Epidermal melanocyte (primary cell): ENCODE measurements at regions not wholly inside any gene's neighbourhood (a gene's known extent, or its start where the extent isn't known, plus 50 kb on each side); places are given as distances from the start of the nearest gene placed in this dataset.
A peak's percentile ranks its signal among the peaks of the same experiment; 100 is the strongest.
"Not testable (repeated sequence)": the region's sequence is repeated elsewhere in the genome, so short reads cannot be mapped to it uniquely, and the experiment has no call there.

Experiments used
- DNase-seq: peaks from one replicate; pipeline ENCODE4 v3.0.0; 2011; ENCODE audit warnings: low spot score; ENCODE audit not compliant: insufficient read length

DNA sequence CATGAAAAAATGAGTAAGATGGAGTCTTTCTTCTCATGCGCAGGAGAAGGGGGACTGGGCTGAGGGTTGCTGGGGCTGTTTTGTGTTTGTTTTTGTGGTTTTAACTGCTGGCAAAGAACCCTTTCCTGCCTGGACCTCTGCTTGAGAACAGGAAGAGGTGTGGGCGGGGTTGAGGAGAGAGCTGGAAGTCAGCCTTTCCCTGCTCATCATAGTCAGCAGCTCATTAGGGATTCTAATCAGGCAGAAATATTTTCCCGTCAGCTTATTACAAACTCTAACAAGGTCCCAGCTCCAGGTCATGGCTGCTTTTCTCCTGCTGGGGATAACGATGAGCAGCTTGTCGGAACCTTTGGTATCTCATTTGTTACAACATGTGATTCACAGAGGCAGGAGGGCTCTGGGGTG is 185.0 kb upstream of the NRXN3 start:
- no peak for DNase-seq

DNA sequence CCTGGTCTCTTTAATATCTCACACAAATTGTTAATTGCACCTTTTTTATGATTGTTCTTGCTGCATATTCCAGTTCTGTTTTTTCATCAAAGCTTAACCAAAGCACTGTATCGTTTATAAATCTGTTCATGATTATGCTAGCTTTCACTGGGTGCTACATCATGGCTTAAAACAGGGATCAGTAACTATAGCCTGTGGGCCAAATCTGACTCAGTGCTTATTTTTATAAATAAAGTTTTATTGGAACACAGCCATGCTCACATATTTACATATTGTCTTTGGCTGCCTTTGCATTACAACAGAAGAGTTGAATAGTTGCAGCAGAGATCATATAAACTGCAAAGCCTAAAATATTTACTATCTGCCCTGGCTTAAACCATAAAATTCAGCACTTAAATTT is 183.4 kb upstream of the NRXN3 start:
- no peak for DNase-seq

DNA sequence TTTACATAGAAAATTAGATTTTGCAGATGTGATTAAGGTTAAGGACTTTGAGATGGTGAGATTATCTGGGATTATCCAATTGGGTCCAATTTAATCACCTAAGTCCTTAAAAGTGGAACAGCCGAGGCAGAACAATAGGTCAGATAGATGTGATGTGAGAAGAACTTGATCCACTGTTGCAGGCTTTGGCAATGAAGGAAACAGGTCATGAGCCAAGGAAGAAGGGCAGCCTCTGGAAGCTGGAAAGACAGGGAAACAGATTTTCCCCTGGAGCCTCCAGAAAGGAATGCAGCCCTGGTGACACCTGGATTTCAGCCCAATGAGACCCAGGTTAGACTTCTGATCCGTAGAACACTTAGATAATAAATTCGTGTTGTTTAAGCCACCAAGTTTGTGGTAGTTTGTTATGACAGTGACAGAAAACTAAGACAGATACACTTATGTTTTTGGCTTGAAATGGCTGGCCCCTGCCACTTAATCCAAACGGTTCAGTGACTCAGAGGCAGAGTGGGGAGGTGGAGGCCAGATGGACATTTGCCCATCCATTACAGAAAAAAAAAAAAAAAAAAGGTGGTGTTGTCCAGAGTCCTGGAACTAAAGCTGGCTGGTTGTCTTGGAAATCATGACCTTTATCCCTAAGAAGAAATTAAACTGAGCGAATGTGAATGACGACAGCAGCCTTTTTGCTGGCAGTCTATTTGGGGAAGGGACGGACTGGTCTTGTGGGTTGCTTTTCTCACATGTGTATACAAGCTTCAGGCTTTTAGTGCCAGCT is 181.9 kb upstream of the NRXN3 start:
- no peak for DNase-seq

DNA sequence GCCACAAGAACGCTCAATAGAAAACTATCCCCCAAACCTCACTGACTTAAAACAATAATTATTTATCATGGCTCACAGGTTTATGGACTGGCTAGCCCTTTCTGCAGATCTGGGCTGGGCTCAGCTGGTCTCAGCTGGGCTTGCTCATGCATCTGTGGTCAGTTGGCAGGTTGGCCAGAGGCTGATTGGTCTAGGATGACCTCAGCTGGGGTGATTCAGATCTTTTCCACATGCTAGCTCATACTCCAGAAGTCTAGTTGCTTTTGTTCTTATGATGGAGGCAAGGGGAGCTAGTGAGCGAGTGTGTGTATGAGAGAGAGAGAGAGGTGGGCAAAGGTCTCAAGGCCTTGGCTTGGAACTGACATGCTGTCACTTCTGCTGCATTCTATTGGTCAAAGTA is 181.2 kb upstream of the NRXN3 start:
- DNase-seq: no peak

DNA sequence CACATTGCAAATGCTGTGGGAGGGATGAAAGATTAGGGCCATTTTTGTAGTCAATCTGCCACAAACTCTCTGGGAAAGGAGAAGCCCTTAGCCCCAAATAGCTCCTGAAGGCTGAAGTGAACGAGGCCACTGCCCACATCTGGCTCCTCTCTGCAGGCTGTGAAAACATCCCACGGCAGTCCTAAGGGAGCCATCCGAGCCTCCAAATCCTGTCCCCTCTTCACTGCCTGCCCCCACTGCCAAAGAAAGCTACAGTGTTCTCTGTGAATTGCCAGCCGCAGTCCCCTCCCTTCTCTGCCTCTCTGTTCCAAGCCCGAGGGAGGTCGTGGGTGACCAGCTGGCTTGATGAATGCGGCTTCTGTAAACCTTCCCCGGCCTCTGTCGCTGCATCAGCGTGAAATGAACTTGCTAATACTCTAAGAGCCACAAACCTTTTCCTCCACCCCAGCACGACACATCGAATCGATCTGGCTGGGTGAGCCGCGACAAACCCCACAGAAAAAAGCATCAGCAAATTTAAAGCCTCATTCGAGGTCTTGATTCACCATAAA is 180.7 kb upstream of the NRXN3 start:
- peak; percentile 38 for DNase-seq

DNA sequence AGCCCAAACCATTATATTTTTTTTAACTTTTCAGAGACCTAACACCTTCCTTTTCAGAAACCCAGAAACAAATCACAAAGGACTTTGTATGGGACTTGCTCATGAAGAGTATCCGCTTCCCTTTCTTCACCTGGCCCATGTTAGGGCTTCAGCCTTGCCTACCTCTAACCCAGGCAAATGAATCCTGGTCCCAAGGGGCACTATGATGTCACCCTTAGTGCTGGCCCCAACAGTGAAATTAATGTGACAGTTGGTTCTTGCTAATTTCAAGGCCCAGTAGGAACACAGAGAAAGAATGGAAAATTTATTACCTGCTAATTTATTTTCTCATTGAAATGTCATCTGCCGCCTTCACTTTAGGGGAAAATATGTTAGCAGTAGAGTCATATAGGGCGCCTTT is 179.8 kb upstream of the NRXN3 start:
- no peak for DNase-seq

DNA sequence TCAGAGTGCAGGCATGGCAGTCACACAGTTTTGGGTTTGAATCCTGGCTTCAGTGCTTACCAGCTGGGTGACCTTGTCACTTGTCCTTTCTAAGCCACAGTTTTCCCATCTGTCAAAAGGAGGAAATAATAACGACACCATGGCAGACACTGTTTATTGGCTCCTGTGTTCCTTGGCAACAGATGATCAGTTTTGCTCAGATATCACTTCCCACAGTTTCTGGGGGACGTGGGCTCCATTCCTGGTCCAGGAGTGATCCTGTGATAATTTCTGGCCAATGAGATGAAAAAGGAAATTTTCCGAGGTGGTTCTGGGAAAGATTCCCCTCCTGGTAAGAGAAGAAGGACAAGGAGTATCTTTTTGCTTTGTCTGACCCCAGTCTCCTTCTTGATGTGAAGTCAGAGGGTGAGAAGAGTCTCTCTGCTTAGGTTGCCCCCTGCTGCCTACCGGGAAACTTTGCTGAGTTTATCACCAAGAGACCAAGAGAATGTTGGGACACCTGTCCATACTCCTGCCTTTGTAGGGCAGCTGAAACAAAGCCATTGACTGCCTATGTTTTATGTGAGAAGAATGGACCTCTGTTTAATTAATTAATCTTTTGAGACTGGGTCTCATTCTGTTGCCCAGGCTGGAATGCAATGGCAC is 178.9 kb upstream of the NRXN3 start:
- DNase-seq: no peak

DNA sequence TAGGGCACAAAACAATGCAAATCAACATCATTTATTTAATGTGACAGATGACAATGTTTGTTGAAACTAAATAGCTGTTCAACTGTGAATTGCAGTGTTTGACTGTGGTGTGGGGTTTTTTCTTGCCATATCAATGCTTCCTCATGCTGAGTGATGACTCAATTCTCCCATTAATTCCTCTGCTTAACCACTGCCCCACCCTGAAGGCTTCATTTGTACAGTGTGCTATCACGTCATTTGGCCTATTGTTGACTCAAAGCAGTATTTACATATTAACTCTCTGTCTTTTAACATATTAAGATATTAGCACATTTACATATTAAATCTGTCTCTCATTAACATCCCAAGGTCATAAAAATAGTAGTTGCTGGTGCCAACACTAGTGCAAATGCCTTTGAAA is 164.8 kb upstream of the NRXN3 start:
- DNase-seq: no peak

DNA sequence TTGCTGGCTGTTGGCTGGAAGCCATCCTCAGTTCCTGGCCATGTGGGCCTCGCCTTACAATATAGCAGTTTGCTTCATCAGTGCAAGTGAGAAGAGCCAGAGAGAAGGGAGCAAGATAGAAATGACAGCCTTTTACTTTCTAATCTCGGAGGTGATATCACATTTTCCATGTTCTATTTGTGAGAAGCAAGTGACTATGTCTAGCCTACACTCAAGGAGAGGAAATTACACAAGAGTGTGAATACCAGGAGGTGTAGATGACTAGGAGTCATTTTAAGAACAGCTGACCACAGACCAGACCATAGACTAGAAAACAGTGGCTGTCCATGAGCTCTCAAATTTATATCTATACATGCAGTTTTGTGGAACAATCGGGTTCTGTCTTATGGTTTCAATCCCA is 163.0 kb upstream of the NRXN3 start:
- DNase-seq: no peak

DNA sequence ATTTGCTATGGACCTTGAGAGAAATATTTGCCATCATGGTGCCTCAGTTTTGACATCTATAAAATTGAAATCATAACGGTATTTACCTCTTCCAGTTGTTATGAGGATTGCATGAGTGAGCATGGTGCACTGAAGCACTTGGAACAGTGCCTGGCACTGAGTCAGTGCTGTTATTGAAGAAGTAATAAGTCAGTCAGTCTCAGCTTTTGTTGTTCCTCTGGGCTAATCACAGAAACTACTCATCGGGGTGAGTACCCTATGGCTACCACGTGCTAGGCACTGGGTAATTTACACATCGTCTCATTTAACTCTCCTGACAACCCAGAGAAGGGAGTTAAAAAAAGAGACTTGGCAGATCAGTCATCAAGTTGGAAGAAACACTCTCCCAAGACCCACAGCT is 159.5 kb upstream of the NRXN3 start:
- no peak for DNase-seq

DNA sequence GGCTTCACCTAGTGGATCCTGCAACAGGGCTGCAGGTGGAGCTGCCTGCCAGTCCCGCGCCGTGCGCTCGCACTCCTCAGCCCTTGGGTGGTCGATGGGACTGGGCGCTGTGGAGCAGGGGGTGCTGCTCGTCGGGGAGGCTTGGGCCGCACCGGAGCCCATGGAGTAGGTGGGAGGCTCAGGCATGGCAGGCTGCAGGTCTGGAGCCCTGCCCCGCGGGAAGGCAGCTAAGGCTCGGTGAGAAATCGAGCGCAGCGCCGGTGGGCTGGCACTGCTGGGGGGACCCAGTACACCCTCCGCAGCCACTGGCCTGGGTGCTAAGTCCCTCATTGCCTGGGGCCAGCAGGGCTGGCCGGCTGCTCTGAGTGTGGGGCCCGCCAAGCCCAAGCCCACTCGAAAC is 156.3 kb upstream of the NRXN3 start:
- not testable (repeated sequence) for DNase-seq

DNA sequence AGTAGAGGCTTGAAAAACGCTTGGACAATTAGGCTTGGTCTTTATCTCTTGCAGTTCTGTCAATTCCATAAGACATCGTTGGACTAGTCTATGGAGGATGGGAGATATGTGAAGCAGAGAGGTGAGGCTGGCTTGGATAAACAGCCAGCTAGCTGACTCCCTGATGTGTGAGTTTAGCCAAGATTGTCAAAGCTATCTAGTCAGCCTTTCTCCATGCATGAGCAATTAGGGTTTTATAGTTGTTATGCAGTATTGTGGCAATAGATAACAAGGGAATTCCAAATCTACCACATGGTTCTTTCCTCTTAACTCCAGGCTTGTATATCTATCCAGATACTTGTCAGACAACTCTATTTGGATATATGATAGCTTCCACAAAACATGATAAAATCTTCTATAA is 153.6 kb upstream of the NRXN3 start:
- DNase-seq: no peak

DNA sequence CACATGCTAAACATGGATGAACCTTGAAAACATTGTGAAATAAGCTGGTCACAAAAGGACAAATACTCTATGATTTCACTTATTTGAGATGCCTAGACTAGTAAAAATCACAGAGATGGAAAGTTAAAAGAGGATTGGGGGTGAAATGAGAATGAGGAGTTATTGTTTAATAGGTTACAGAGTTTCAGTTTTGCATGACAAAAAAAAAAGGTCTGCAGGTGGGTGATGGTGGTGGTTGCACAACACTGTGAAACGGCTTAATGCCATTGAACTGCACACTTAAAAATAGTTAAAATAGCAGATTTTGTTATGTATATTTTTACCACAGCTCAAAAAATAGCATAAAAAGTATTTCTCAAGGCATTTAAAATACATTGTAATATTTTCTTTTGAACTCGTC is 151.9 kb upstream of the NRXN3 start:
- DNase-seq: no peak

DNA sequence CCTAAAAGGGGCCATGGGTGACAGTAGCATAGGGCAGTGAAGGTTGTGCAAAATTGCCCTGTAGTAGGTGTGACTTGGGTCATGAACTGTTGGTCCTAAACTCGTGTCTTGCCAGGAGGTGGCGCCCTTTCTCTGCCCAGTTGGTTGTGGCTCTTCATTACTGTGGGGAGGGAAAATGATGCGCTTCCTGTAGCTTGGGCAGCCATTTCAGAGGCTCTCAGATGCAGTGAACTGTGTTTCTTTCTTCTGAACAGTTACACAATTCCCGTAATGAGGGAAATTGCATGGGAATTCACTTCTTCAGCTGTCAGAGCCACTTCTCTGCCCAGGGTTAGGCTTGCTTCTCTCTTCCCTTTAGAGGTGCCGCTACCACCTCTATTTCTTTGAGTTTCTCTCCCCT is 148.1 kb upstream of the NRXN3 start:
- DNase-seq: no peak

DNA sequence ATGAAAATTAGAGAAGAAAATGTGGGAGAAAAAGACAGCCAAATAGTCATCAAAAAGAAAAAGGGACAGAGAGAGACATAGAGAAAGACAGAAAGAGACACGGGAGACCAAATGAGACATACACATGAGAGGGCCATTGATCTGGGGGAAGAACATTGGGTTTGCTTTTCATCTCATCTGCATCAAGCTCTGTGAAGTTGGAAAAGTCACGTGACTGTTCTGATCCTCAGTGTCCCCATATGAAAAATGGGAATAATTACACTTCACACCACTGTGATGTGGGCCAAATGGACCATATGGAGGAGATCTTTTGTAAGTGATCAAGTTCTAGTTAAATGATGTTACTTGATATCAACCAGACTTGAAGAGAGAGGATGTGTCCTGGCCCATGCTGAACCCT is 147.1 kb upstream of the NRXN3 start:
- no peak for DNase-seq

DNA sequence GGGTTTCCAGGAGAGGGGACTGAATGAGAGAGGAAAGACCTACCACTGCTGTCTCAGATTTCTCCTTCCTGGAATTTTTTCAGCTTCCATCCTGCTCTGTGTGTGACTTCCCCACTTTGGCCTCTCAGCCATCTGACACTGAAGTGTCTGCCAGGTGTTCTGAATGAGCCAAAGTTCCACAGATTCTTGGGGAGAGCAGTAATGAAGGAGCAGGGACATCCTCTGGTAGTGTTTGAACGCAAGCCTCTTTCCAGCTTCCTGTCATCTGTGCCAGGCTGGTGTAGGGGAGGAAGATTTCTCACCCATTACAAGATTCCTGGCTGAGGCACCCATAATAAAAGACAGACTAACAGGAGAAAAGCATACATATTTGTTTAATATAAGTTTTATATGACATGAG is 141.7 kb upstream of the NRXN3 start:
- no peak for DNase-seq

DNA sequence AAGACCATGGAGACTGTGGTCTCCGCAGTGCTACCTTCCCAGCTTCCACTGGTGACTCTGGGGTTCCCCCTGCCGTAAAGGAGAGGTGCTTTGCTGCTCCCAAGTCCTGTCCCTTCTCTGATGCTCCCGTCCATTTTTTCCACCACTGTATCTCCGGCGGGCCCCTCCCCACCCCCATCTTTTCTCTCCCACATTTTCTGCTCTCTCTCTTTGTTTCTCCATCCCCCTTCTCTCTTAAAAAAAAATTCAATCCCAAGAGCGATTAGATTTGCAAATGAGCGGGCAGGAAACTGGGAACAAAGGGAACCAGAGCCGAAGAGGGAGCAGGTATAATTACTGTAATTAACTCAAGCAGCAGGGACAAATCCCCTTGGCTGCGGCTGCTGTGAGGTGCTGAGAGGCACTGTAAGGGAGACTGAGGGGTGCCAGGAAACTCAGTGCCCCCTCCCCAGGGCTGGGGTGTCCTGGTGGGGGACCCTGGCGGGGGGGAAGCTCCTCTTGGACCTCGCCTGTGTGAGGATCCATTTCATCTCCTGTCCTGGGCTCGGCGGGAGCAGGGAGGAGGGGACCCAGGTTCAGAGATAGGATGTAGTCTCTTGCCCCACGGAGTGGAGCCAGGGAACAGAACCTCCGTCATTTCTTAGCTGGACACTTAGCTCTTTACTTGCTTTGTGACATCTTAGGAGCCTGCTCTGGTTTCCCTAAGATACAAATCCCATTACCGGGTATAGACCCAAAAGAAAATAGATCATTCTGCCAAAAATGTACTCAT is 140.4 kb upstream of the NRXN3 start:
- no peak for DNase-seq

DNA sequence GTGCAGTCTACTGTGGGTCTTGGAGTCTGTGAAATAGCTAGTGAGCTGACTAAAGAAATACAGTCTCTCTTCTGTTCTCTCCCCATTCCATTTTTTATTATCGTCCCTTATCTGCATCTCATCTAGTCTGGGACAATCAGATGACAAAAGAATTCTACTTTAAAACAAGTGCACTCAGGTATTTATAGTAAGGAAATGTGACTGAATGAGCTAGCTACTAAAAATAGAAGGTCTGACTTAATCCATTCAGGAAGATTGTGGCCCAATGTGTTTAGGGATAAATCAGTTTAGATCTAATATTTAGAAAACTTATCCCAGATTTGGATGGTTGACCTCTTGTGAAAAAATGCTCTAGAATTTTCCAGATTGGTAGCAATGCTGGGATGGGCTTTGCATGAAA is 126.8 kb upstream of the NRXN3 start:
- no peak for DNase-seq

DNA sequence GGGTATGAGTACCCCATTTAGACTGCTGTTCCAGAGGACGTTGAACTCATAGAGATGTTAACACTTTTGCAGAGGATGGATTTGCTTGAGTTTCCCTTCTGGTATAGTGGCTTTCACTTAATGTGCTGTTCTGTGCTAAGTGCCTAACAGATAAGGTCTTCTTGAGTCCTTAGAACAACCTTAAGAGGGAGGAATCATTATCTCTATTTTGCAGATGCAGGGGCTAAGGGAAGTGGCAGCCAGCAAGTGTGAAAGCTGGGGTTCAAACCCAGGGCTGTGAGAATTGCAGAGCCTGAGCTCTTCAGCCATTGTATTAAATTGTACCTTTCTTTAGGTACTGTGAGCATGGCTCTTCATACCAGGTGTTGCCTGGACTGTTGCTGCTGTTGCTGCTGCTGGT is 122.1 kb upstream of the NRXN3 start:
- DNase-seq: no peak

DNA sequence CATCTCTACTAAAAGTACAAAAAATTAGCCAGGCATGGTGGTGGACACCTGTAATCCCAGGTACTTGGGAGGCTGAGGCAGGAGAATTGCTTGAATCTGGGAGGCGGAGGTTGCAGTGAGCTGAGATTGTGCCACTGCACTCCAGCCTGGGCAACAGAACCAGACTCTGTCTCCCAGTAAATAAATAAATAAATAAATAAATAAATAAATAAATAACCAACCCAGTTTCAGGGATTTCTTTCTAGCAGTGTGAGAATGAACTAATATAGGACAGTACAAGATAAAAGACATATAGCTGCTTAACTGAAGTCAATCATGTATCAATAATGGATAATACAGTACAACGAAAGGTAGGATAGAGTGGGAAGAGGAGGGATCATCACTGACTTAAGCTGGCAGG is 113.3 kb upstream of the NRXN3 start:
- DNase-seq: not testable (repeated sequence)

DNA sequence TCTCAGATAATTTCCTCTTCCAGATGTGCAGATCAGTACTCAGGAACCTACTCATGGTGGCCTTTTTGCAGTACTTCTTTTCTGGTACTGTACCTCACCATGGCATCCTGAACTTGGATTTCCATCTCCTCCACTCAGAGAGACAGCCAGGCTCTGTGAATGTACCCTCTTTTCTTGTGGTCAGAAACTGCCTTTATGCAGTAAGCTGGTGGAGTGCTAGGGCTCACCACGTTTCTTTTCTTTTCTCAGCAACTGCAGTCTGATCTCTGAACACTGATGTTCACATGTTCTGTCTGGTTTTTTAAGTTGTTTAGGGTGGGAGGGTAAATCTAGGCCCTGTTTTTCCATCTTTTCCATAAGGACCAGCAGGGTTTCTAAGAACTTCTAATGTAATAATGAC is 99.8 kb upstream of the NRXN3 start:
- DNase-seq: no peak

DNA sequence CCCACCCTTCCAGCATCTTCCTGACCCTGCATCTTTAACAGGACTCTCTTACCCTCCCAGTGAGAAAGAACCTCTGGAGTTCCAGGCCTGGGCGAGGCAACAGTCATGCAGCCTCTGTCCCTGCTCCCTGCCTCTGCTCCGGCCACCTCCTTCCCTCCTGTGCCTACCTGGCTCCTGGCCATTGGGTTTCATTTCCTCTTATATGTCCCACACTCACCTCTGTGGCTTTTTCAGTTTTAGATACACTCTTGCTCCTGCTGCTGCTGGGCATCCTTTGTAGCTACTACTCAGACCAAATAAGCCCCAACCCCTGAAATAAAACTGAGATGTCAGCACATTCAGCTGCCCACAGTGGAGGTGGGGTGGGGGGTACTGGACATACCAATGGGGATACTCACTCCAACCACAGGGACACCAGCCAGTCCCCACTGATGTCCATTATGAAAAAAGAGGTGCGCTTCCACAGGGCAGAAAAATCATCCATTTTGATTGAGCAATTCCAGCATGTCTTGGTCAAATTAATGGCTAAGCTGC is 99.1 kb upstream of the NRXN3 start:
- no peak for DNase-seq
